GM18868 (cell line): ENCODE measurements at regions not wholly inside any gene's neighbourhood (a gene's known extent, or its start where the extent isn't known, plus 50 kb on each side); places are given as distances from the start of the nearest gene placed in this dataset.

Source experiments
- ATAC-seq: cut with Tn5 transposase; IDR thresholded peaks from one replicate; pipeline ENCODE4 v1.9.1; 2021; ENCODE audit warnings: mild to moderate bottlenecking, moderate library complexity; ENCODE audit not compliant: unreplicated experiment

- ATAC-seq, result no peak
Measured at GRCh38 chr10:107727767-107728317, 563.3 kb upstream of the SORCS1 start.

- no peak for ATAC-seq
Measured at GRCh38 chr10:107718864-107719263, 554.4 kb upstream of the SORCS1 start.

GRCh38 chr10:107717046-107717445 is 552.5 kb upstream of the SORCS1 start:
- ATAC-seq, result no peak

- ATAC-seq, result no peak
Measured at GRCh38 chr10:107715565-107715964, 551.1 kb upstream of the SORCS1 start.

- no peak for ATAC-seq
Measured at GRCh38 chr10:107708981-107709380, 544.5 kb upstream of the SORCS1 start.

- no peak for ATAC-seq
Measured at GRCh38 chr10:107706096-107706725, 541.7 kb upstream of the SORCS1 start.

GRCh38 chr10:107701943-107702342 is 537.4 kb upstream of the SORCS1 start:
- ATAC-seq, result no peak

- ATAC-seq, result peak; percentile 81
Measured at GRCh38 chr10:107692072-107692471, 527.6 kb upstream of the SORCS1 start.

- ATAC-seq, result peak; percentile 56
Measured at GRCh38 chr10:107689323-107689722, 524.8 kb upstream of the SORCS1 start.

GRCh38 chr10:107687701-107688100 is 523.2 kb upstream of the SORCS1 start:
- ATAC-seq, result no peak

GRCh38 chr10:107686095-107686494 is 521.6 kb upstream of the SORCS1 start:
- peak; percentile 81 for ATAC-seq

- ATAC-seq, result no peak
Measured at GRCh38 chr10:107671960-107672359, 507.5 kb upstream of the SORCS1 start.

GRCh38 chr10:107666214-107666613 is 501.7 kb upstream of the SORCS1 start:
- ATAC-seq, result no peak

- ATAC-seq, result no peak
Measured at GRCh38 chr10:107665459-107665858, 501.0 kb upstream of the SORCS1 start.

- ATAC-seq, result no peak
Measured at GRCh38 chr10:107657851-107658250, 493.3 kb upstream of the SORCS1 start.

- ATAC-seq, result peak; percentile 43
Measured at GRCh38 chr10:107656932-107657331, 492.4 kb upstream of the SORCS1 start.

GRCh38 chr10:107653832-107654287 is 489.4 kb upstream of the SORCS1 start:
- ATAC-seq, result peak; percentile 73

- ATAC-seq, result no peak
Measured at GRCh38 chr10:107650939-107651338, 486.4 kb upstream of the SORCS1 start.

GRCh38 chr10:107649249-107649648 is 484.7 kb upstream of the SORCS1 start:
- no peak for ATAC-seq

- peak; percentile 83 for ATAC-seq
Measured at GRCh38 chr10:107647462-107647861, 483.0 kb upstream of the SORCS1 start.

GRCh38 chr10:107631876-107632275 is 467.4 kb upstream of the SORCS1 start:
- no peak for ATAC-seq

GRCh38 chr10:107626862-107627261 is 462.4 kb upstream of the SORCS1 start:
- no peak for ATAC-seq

GRCh38 chr10:107623292-107623691 is 458.8 kb upstream of the SORCS1 start:
- no peak for ATAC-seq
